SH-SY5Y (cell line): ENCODE measurements at regions not wholly inside any gene's neighbourhood (a gene's known extent, or its start where the extent isn't known, plus 50 kb on each side); places are given as distances from the start of the nearest gene placed in this dataset.

Source experiments
- GATA2 ChIP-seq: IDR thresholded peaks from 2 replicates; pipeline ENCODE4 v1.6.1; 2011; ENCODE audit warnings: mild to moderate bottlenecking, low read depth, low read length
- GATA3 ChIP-seq: IDR thresholded peaks from 2 replicates; pipeline ENCODE4 v1.6.1; 2011; ENCODE audit warnings: low read depth, mild to moderate bottlenecking, low read length, moderate library complexity

- TF ChIP-seq GATA2 (no peak; the same call in 1 of the 2 replicates), GATA3 (peak; percentile 47; the same call in 1 of the 2 replicates)
These were observed 446.3 kb downstream of the TRAM1L1 start for GRCh38 chr4:116639070-116639577.

- TF ChIP-seq GATA2 (peak; percentile 67), GATA3 (no peak; the same call in none of the 2 replicates)
These were observed 446.8 kb downstream of the TRAM1L1 start for GRCh38 chr4:116638592-116638991.

GRCh38 chr4:116636917-116637316 lies 448.5 kb downstream of the TRAM1L1 start:
- TF ChIP-seq GATA3 (no peak), GATA2 (no peak)

GRCh38 chr4:116632269-116632668 lies 453.1 kb downstream of the TRAM1L1 start:
- TF ChIP-seq GATA2: no peak
- no peak for TF ChIP-seq GATA3

GRCh38 chr4:116628598-116628997 lies 456.8 kb downstream of the TRAM1L1 start:
- TF ChIP-seq GATA2 (no peak), GATA3 (no peak)

- TF ChIP-seq GATA3 (no peak), GATA2 (no peak)
These were observed 457.8 kb downstream of the TRAM1L1 start for GRCh38 chr4:116627545-116627944.

- TF ChIP-seq GATA2: peak; percentile 86
- peak; percentile 89 for TF ChIP-seq GATA3
These were observed 465.9 kb downstream of the TRAM1L1 start for GRCh38 chr4:116619508-116619907.

- TF ChIP-seq GATA3 (no peak), GATA2 (no peak)
These were observed 466.7 kb downstream of the TRAM1L1 start for GRCh38 chr4:116618638-116619037.

GRCh38 chr4:116603096-116603495 lies 482.3 kb downstream of the TRAM1L1 start:
- TF ChIP-seq GATA3 (no peak), GATA2 (no peak)

GRCh38 chr4:116599859-116600258 lies 485.5 kb downstream of the TRAM1L1 start:
- TF ChIP-seq GATA2 (no peak), GATA3 (no peak)

GRCh38 chr4:116598980-116599789 lies 486.2 kb downstream of the TRAM1L1 start:
- no peak for TF ChIP-seq GATA2

GRCh38 chr4:116598155-116598979 lies 487.0 kb downstream of the TRAM1L1 start:
- no peak for TF ChIP-seq GATA3
- TF ChIP-seq GATA2: no peak

GRCh38 chr4:116590648-116591047 lies 494.7 kb downstream of the TRAM1L1 start:
- TF ChIP-seq GATA3 (no peak), GATA2 (0 out of 2 replicates have a peak, but pooled peaks have one; percentile 7)

- TF ChIP-seq GATA3 (no peak), GATA2 (no peak)
These were observed 496.6 kb downstream of the TRAM1L1 start for GRCh38 chr4:116588783-116589182.

- TF ChIP-seq GATA3 (no peak), GATA2 (no peak)
These were observed 500.1 kb downstream of the TRAM1L1 start for GRCh38 chr4:116585246-116585645.
